GM20431 (cell line): ENCODE measurements at regions not wholly inside any gene's neighbourhood (a gene's known extent, or its start where the extent isn't known, plus 50 kb on each side); places are given as distances from the start of the nearest gene placed in this dataset.
"Not testable (repeated sequence)": the region's sequence is repeated elsewhere in the genome, so short reads cannot be mapped to it uniquely, and the experiment has no call there.

Experiments
- in situ Hi-C: fragments of 300-500 bp; cut with MseI, MboI; formaldehyde crosslinking; loops from one replicate; pipeline ENCODE4 v1.15.0; 2020; ENCODE audit warnings: low sequenced_read_pairs; ENCODE audit not compliant: unreplicated experiment

DNA sequence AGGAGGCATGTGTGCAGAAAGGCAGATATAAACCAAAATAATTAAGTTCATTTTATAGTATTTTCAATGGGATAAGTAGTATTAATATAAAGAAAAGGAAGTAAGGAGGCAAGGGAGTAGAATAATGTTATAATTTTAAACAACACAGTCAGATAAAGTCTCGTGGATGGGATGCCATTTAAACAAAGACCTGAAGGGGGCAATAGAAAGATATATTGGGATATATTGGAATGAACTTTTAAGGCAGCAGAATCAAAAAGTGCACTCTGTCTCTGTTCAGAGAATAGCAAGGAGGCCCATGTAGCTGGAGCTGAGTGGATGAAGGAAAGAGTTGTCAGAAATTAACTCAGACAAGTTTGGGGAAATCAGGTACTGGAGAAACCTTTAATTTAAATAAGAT lies 158.7 kb downstream of the CGGBP1 start:
- in situ Hi-C loops = no loop called here

- in situ Hi-C loops = no loop called here
Observed at GRCh38 chr3:87898971-87899370, 159.8 kb downstream of the CGGBP1 start.

- in situ Hi-C loops = no loop called here
Observed at GRCh38 chr3:87895983-87896382, 162.8 kb downstream of the CGGBP1 start.

- in situ Hi-C loops = no loop called here
Observed at GRCh38 chr3:87873136-87873535, 185.7 kb downstream of the CGGBP1 start.

GRCh38 chr3:87867001-87867400 lies 191.8 kb downstream of the CGGBP1 start:
- in situ Hi-C loops = no loop called here

DNA sequence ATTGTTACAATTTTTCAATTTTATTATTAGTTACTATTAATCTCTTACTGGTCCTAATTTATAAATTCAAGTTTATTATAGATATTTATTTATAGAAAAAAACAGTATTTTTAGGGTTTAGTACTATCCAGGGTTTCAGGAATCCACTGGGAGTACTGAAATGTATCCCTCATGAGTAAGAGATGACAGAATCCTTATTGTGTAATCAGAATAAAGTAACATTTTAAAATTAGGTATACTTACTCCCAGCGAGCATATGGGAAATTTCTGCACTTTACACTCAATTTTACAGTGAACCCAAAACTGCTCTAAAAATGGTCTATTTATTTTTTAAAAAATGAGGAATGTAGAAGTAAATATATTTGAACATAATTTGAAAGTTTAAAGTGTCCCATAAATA lies 202.7 kb downstream of the CGGBP1 start:
- in situ Hi-C loops = no loop called here

- in situ Hi-C loops = no loop called here
Observed at GRCh38 chr3:87855616-87856015, 203.2 kb downstream of the CGGBP1 start.

GRCh38 chr3:87855211-87855610 lies 203.6 kb downstream of the CGGBP1 start:
- in situ Hi-C loops = no loop called here

- in situ Hi-C loops = no loop called here
Observed at GRCh38 chr3:87848003-87848402, 210.8 kb downstream of the CGGBP1 start.

DNA sequence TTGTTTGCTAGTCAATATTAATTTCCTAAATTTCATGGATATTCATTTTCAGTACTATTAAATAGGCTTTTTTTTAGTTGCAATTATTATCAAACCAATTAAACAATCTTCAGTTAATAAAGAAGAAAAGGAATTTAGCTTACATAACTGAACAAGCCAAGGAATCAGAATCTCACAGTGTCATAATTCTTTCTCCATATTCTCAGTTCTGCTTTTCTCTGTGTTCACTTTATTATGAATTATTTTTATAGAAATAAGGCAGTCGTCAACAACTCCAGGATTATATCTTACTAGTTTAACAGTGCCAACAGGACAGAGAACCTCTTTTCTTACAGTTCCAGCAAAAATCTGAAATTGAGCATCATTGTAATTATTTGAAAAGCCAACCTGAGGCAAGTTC lies 221.7 kb downstream of the CGGBP1 start:
- in situ Hi-C loops = no loop called here

- in situ Hi-C loops = no loop called here
Observed at GRCh38 chr3:87836026-87836425, 222.8 kb downstream of the CGGBP1 start.

- in situ Hi-C loops = no loop called here
Observed at GRCh38 chr3:87835236-87835635, 223.6 kb downstream of the CGGBP1 start.

DNA sequence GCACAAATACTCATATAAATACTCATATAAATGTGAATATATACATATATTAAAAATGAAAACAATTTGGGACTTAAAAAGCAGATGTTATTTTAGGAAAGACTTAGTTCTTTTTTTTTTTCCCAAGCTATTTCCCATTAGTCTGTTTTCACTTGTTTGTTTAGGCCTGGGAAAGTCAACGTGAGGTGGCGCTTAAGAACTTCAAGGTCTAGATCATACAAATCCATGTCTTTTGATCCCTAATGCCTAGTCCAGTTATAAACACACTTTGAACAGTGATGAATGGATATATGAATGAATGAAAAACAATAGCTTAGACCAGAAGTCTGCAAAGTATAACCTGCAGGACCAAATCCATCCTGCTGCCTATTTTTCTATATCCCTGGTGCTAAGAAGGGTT lies 224.5 kb downstream of the CGGBP1 start:
- in situ Hi-C loops = no loop called here

DNA sequence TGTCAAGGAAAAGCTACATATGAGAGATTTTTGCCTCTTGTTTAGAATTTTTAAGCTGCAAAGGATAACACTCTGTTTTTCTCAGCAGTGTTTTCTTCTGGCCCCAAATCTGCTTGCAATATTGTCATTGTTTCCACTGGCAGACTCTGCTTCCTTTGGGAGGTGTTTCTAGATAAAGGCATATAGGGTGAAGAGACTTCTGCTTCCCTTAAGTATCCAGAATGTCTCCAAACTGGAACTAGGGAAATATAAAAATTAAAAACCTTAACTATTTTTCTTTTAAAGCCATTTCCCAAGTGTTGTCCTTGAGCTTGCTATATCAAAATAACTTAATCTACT lies 225.8 kb downstream of the CGGBP1 start:
- in situ Hi-C loops = no loop called here

DNA sequence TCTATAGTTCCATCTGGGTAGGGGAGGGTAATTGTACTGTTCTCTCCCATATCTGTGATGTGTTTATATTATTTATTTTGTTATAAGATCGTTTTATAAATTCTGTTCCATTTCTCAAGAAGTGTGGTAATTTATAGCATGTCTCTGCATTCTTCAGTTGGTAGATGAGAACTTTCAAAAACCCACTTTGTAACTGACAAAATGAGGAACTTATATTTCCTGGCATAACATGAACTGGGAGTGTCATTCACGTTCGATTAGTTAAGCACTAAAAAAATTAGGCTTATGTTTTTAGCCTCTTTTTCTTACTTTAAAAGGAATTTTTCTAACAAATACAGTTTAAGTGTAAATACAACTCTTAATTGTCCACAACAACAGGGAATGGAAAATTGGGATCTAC lies 230.8 kb downstream of the CGGBP1 start:
- in situ Hi-C loops = no loop called here

- in situ Hi-C loops = no loop called here
Observed at GRCh38 chr3:87822563-87822962, 236.2 kb downstream of the CGGBP1 start.

- in situ Hi-C loops = not testable (repeated sequence)
Observed at GRCh38 chr3:87813503-87813902, 245.3 kb downstream of the CGGBP1 start.

- in situ Hi-C loops = no loop called here
Observed at GRCh38 chr3:87811953-87812352, 246.9 kb downstream of the CGGBP1 start.

GRCh38 chr3:87810452-87811016 lies 248.3 kb downstream of the CGGBP1 start:
- in situ Hi-C loops = no loop called here

- in situ Hi-C loops = no loop called here
Observed at GRCh38 chr3:87805670-87806069, 253.1 kb downstream of the CGGBP1 start.

DNA sequence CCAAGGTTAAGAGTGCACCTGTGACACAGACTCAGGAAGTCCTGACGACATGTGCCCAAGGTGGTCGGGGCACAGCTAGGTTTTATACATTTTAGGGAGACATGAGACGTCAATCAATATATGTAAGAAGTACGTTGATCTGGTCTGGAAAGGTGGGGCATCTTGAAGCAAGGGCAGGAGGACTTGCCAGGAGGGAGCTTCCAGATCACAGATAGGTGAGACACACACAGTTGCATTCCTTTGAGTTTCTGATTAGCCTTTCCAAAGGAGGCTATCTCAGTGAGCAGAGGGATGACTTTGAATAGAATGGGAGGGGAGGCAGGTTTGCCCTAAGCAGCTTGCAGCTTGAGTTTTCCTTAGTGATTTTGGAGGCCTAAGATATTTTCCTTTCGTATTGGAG lies 257.4 kb downstream of the CGGBP1 start:
- in situ Hi-C loops = no loop called here

GRCh38 chr3:87800516-87800915 lies 258.3 kb downstream of the CGGBP1 start:
- in situ Hi-C loops = no loop called here

- in situ Hi-C loops = loop anchor here (25.0 kb wide), 1 partner anchor 189 kb away; no protein-coding TSS in a partner anchor
Observed at GRCh38 chr3:87798567-87798947, 260.2 kb downstream of the CGGBP1 start.
